Mucosa of descending colon (tissue), 3 donors: ENCODE measurements at regions not wholly inside any gene's neighbourhood (a gene's known extent, or its start where the extent isn't known, plus 50 kb on each side); places are given as distances from the start of the nearest gene placed in this dataset.

Experiments
- ATAC-seq: fragments of 200-7000 bp; cut with Tn5 transposase; one replicate; pipeline ENCODE4 v1.9.1; 2020; ENCODE audit warnings: mild to moderate bottlenecking, moderate library complexity
- DNase-seq, 3 donors: peaks; one replicate each; pipeline ENCODE4 v3.0.0-alpha.2; 2020
- H3K36me3 ChIP-seq: fragments of 200-600 bp; one replicate; pipeline ENCODE4 v1.8.0; 2021; ENCODE audit warnings: low read depth, mild to moderate bottlenecking
- H3K4me1 ChIP-seq: fragments of 200-600 bp; one replicate; pipeline ENCODE4 v1.8.0; 2021; ENCODE audit warnings: low read depth, mild to moderate bottlenecking
- H3K4me3 ChIP-seq: fragments of 200-600 bp; one replicate; pipeline ENCODE4 v1.8.0; 2021; ENCODE audit warnings: mild to moderate bottlenecking
- H3K9me3 ChIP-seq: fragments of 200-600 bp; one replicate; pipeline ENCODE4 v1.8.0; 2021; ENCODE audit warnings: mild to moderate bottlenecking
- CTCF ChIP-seq: fragments of 200-600 bp; IDR thresholded peaks from one replicate; pipeline ENCODE4 v1.8.0; 2022; ENCODE audit warnings: antibody characterized with exemption, mild to moderate bottlenecking
- intact Hi-C, 2 donors: fragments of 100-400 bp; cut with DNase I in 1 of 2; cut with micrococcal nuclease in 1 of 2; formaldehyde crosslinking; loops; one replicate each; pipeline versions ENCODE4 v1.11.0 to v1.11.1; 2022; cut with DNase I, micrococcal nuclease
- donor health status: DM: no; HTN: no; CAD: no; lungs with moderate emphysema.
- donor health status: DM: no; HTN: no; CAD: no.
- donor health status: DM: no; HTN: yes; CAD: no.

DNA sequence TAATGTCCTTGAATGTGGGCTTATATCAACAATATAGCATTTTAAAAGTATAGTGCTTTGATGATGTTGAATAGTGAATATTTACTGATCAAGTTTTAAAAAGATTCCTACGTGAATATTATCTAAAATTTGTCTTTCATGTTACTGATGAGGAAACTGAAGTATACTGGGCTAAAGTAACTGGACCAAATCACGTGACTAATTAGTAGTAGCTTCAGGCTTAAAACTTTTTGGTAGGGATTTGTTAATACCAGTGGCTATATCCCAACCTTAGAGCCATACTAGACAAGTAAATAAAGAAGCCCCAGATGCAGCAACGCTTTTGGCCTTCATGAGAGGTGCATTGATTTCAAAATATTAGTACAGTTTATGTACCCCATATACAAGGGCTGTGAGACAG, 152.1 kb upstream of the EDIL3 start:
- no peak for DNase-seq
- intact Hi-C loops, result no loop called here
- Histone ChIP-seq H3K4me1 (no peaks in the 10 kb centered on the region), H3K9me3 (peaks cover 4% of the 10 kb centered on the region), H3K4me3 (no peak overlapping the region), H3K36me3 (no peaks in the 10 kb centered on the region)
- no peak for TF ChIP-seq CTCF
- no peak for ATAC-seq

DNA sequence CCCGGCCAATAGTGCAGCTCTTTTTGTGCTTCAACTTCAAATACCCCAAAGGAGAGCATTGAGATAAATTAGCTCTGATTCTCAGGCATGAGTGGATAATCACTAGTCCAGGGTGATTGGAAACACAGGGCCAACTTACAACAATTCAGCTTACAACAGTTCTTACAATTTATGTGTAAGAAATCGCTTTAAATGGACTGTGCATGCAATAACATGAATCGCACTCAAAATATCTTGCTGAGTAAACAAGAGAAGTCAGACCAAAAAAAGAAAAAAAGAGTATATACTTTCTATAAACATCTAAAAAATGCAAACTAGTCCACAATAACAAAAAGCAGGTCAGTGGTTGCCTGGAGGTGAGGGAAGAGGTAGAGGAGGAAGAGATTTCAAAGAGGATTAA, 150.6 kb upstream of the EDIL3 start:
- intact Hi-C loops, result no loop called here
- ATAC-seq (no peak), DNase-seq (no peak)
- peaks cover 4% of the 10 kb centered on the region for H3K9me3 ChIP-seq
- H3K36me3 ChIP-seq, result no peaks in the 10 kb centered on the region
- H3K4me3 ChIP-seq, result no peak overlapping the region
- H3K4me1 ChIP-seq, result no peaks in the 10 kb centered on the region
- TF ChIP-seq CTCF, result no peak

DNA sequence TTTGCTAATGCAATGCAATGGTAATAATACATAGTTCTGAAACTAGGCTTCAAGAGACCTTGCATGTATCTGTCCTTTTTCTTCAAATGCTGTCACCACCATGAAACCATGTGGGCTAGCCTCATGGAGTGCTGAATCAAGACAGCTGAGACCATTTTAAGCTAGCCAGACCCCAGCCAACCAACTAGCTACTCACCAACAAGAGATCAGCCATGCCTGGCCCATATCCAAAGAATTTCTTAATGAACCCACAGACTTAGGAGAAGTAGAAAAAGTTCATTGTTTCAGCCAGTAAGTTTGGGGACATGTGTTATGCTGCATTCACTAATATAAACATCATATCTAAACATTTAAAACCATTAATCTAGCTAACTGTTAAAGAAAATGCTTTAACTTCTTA, 139.8 kb upstream of the EDIL3 start:
- DNase-seq (no peak), ATAC-seq (no peak)
- intact Hi-C loops, result no loop called here
- Histone ChIP-seq H3K36me3 (no peaks in the 10 kb centered on the region), H3K4me1 (no peaks in the 10 kb centered on the region), H3K4me3 (no peak overlapping the region), H3K9me3 (no peaks in the 10 kb centered on the region)
- no peak for TF ChIP-seq CTCF

DNA sequence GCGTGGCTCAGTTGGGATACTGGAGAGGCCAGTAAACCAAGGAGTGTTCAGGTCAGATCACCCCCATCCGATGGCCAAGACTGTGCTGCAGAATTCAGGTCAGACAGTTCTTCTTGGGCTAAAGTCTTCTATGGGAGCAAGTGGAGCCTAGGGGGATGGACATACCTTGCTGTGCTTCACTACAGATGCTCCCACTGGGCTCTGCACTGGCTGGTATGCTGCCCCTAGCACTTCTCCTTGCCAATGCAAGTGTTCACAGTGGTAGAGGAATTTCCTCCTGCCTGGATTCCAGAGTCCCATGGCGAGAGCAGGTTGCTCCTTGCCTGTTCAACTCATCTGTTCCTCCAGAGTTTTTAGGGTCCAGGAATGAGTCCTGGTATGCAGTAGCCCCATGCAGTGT, 134.2 kb upstream of the EDIL3 start:
- no peak for TF ChIP-seq CTCF
- intact Hi-C loops, result no loop called here

DNA sequence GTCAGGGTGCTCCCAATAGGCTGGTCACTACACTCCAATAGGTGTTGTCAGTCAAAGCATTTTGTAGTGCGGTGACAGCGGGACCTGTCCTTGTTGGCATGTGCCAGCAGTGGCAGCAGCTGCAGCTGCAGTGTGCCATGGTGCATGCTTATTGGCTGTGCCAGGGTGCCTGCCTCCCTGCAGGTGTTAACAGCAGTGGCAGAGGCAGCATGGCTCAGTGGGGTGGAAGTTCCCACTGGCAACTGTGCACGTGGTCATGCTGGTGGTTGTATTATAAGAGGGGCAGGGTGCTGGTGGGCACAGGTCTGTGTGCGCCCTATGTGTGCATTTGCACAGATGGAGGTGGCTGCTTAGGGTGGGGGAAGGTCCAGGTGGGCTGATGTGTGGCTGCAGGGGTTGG, 133.7 kb upstream of the EDIL3 start:
- Histone ChIP-seq H3K4me1 (no peaks in the 10 kb centered on the region), H3K36me3 (no peaks in the 10 kb centered on the region), H3K4me3 (no peak overlapping the region), H3K9me3 (no peaks in the 10 kb centered on the region)
- ATAC-seq (no peak), DNase-seq (no peak)
- no peak for TF ChIP-seq CTCF
- intact Hi-C loops, result no loop called here

More for the DNA sequence above, 134.2 kb upstream of the EDIL3 start:
- H3K4me3 ChIP-seq, result no peak overlapping the region
- no peaks in the 10 kb centered on the region for H3K4me1 ChIP-seq
- H3K9me3 ChIP-seq, result no peaks in the 10 kb centered on the region
- DNase-seq (no peak), ATAC-seq (no peak)
- no peaks in the 10 kb centered on the region for H3K36me3 ChIP-seq

- Histone ChIP-seq H3K4me1 (no peaks in the 10 kb centered on the region), H3K36me3 (no peaks in the 10 kb centered on the region), H3K4me3 (no peak overlapping the region), H3K9me3 (no peaks in the 10 kb centered on the region)
- no peak for DNase-seq
- no peak for ATAC-seq
- TF ChIP-seq CTCF, result no peak
- intact Hi-C loops, result no loop called here
These were observed 121.9 kb upstream of the EDIL3 start for GRCh38 chr5:84506625-84507024.
